GM12864 (cell line): ENCODE measurements at regions not wholly inside any gene's neighbourhood (a gene's known extent, or its start where the extent isn't known, plus 50 kb on each side); places are given as distances from the start of the nearest gene placed in this dataset.

Source experiments
- DNase-seq: peaks from one replicate; pipeline ENCODE4 v3.0.0-alpha.2; 2011; ENCODE audit warnings: low read depth
- H3K4me3 ChIP-seq: 2 replicates; pipeline ENCODE4 v1.5.1; 2011; ENCODE audit warnings: mild to moderate bottlenecking, low read depth, low read length, control low read depth
- TF ChIP-seq, protein P1 (sequence below): IDR thresholded peaks from 2 replicates; pipeline ENCODE4 v1.5.1; 2011; ENCODE audit warnings: low read depth, mild to moderate bottlenecking, moderate library complexity, low read length, control low read depth, inconsistent platforms; ENCODE audit errors: missing control alignments

GRCh38 chrX:69024161-69024736 lies 141.0 kb downstream of the PJA1 start:
- no peak overlapping the region for H3K4me3 ChIP-seq
- DNase-seq: no peak
- TF ChIP-seq, protein P1, sequence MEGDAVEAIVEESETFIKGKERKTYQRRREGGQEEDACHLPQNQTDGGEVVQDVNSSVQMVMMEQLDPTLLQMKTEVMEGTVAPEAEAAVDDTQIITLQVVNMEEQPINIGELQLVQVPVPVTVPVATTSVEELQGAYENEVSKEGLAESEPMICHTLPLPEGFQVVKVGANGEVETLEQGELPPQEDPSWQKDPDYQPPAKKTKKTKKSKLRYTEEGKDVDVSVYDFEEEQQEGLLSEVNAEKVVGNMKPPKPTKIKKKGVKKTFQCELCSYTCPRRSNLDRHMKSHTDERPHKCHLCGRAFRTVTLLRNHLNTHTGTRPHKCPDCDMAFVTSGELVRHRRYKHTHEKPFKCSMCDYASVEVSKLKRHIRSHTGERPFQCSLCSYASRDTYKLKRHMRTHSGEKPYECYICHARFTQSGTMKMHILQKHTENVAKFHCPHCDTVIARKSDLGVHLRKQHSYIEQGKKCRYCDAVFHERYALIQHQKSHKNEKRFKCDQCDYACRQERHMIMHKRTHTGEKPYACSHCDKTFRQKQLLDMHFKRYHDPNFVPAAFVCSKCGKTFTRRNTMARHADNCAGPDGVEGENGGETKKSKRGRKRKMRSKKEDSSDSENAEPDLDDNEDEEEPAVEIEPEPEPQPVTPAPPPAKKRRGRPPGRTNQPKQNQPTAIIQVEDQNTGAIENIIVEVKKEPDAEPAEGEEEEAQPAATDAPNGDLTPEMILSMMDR: no peak

GRCh38 chrX:69022430-69022829 lies 142.8 kb downstream of the PJA1 start:
- no peak overlapping the region for H3K4me3 ChIP-seq
- no peak for DNase-seq
- TF ChIP-seq, protein P1: no peak

GRCh38 chrX:69021141-69021960 lies 143.9 kb downstream of the PJA1 start:
- TF ChIP-seq, protein P1: no peak
- no peak overlapping the region for H3K4me3 ChIP-seq
- DNase-seq: no peak

DNA sequence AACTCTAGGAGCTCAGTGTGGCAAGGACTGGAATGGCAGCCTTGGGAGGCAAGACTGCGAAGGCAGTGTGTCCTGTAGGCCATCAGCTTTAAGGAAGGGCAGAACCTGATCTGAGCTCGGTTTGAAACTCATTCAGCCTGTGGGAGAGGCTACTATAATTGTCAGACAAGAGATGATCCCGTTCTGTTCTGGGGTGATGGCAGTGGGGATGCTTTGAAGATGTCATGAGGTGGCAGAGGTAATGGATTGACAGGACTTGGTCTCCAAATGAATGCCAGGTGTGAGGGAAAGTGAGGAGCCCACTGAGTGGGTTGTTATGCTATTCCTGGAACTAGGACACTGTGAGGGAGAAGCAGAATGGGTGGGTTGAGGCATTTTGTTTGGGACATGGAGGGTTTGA lies 144.9 kb downstream of the PJA1 start:
- no peak for DNase-seq
- TF ChIP-seq, protein P1: no peak
- H3K4me3 ChIP-seq: no peak overlapping the region

DNA sequence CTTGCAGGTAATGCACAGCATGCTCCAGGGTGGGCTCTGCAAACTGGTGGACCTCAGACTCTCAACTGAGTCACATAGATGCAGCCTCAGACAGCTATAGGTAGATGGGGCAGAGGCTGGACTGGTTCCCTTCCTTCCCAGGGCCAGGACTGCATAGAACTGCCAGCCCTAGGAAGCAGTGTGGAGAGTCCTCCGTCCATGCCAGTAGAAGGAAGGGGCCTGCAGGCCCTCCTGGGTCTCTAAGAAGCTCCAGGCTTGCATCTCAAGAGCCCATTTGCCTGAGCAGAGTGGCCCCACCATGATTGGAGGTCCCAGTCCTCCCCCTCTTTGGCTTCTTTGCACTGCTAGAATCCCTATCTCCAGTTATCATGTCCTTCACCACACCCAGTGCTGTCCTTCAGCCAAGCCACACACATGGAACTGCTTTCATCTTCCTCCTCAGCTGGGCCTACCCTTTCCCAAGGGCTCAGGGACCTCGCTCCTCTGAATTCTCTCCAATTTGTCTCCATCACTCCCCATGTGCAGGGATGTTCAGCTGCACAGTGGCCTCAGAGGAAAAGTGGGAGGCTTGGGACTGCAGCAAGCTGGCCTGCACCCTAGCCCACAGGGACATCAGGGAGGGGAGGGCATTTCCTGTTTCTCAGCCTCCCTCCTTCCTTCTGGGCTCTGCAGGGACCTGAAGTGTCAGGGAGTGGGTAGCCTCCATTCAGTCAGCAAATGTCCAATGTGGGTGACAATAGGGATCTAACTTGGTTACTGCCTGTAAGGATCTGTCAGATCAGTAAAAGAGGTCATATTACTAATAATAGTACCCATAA lies 146.0 kb downstream of the PJA1 start:
- TF ChIP-seq, protein P1: no peak
- no peak overlapping the region for H3K4me3 ChIP-seq
- DNase-seq: no peak

DNA sequence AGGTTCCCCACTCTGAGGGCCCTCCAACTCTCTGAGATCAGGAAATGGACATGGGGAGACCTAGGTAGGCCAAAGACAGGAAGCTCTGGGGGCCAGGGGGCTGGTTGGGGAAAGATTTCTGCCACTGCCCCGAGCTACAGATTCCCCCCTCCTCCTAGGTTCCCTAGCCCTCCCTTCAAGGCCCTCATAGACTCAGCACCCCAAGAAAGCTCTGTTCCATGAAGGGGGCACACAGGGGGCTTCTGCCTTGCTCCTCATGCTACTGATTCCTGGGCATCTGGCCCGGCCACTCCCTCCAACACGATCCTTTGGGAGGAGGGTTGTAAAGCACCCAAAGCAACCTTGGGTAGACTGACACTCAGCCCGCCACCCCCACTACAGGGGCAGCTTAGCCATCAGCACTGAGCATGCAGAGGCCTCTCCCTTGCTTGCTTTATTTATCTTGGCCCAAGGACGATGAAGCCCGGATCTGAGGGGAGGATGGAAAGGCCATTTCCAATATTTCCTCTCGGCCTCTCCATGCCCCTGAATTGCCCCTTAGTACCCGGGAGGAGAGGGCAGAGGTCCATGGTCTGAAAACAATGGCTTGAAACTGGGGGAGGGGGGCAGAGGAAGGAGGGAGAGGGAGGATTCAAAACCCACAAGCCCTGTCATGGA lies 146.7 kb downstream of the PJA1 start:
- TF ChIP-seq, protein P1: no peak
- DNase-seq: no peak
- H3K4me3 ChIP-seq: no peak overlapping the region
